IMR-90 (cell line): ENCODE measurements at regions not wholly inside any gene's neighbourhood (a gene's known extent, or its start where the extent isn't known, plus 50 kb on each side); places are given as distances from the start of the nearest gene placed in this dataset.

Experiments
- ATAC-seq: fragments of 200-7000 bp; cut with Tn5 transposase; 2 replicates; pipeline ENCODE4 v1.9.1; 2020; ENCODE audit warnings: low read depth, mild to moderate bottlenecking, moderate library complexity
- BruUV-seq: library from RNA; stranded (reverse); fragments of 400-500 nt; replicated peaks from 2 replicates; lab custom pipeline; 2021; lab: Mats Ljungman, UMichigan
- CTCF ChIA-PET: fragments of 300-600 bp; formaldehyde crosslinking; extraction: SDS; loops from one replicate; lab custom pipeline; 2021; ENCODE audit warnings: antibody characterized with exemption; lab: Yijun Ruan, JAX
- POLR2A ChIA-PET: fragments of 300-600 bp; sonication (Branson Sonifier 250); formaldehyde crosslinking; loops from one replicate; lab custom pipeline; 2022; ENCODE audit warnings: antibody characterized with exemption; ENCODE audit not compliant: unreplicated experiment; lab: Charles Lee
- DNase-seq: peaks from one replicate; pipeline ENCODE4 v3.0.0; 2013
- H2AFZ ChIP-seq: replicated peaks from 2 replicates; pipeline ENCODE3; 2013; ENCODE audit warnings: low read length, mild to moderate bottlenecking; ENCODE audit not compliant: poor library complexity
- H2AK5ac ChIP-seq: 2 replicates; pipeline ENCODE4 v1.6.1; 2013; ENCODE audit warnings: low read depth, low read length, inconsistent platforms
- H2AK9ac ChIP-seq: replicated peaks from 2 replicates; pipeline ENCODE3; 2013; ENCODE audit warnings: mild to moderate bottlenecking, low read depth, low read length, moderate library complexity; ENCODE audit not compliant: poor library complexity
- H2BK120ac ChIP-seq: 2 replicates; pipeline ENCODE4 v1.6.1; 2013; ENCODE audit warnings: low read depth, low read length, inconsistent platforms
- H2BK15ac ChIP-seq: 3 replicates; pipeline ENCODE4 v1.6.1; 2013; ENCODE audit warnings: low read depth, low read length, inconsistent platforms
- H2BK20ac ChIP-seq: 2 replicates; pipeline ENCODE4 v1.6.1; 2013; ENCODE audit warnings: low read depth, mild to moderate bottlenecking, inconsistent platforms, low read length, moderate library complexity
- H2BK5ac ChIP-seq: 2 replicates; pipeline ENCODE4 v1.6.1; 2013; ENCODE audit warnings: mild to moderate bottlenecking, low read depth, low read length, inconsistent platforms; ENCODE audit not compliant: poor library complexity, severe bottlenecking
- H3K14ac ChIP-seq: replicated peaks from 2 replicates; pipeline ENCODE4 v1.6.1; 2013; ENCODE audit warnings: low read depth, low read length, inconsistent platforms
- H3K18ac ChIP-seq: 2 replicates; pipeline ENCODE4 v1.6.1; 2013; ENCODE audit warnings: low read depth, low read length, control low read depth
- H3K23ac ChIP-seq: 2 replicates; pipeline ENCODE4 v1.6.1; 2013; ENCODE audit warnings: low read depth, low read length, inconsistent platforms
- H3K27ac ChIP-seq: 2 replicates; pipeline ENCODE4 v1.5.1; 2013; ENCODE audit warnings: mild to moderate bottlenecking, control low read depth, low read length; ENCODE audit not compliant: insufficient read depth
- H3K27me3 ChIP-seq: 2 replicates; pipeline ENCODE4 v1.6.1; 2013; ENCODE audit warnings: low read length; ENCODE audit not compliant: control insufficient read depth, insufficient read depth
- H3K36me3 ChIP-seq: 2 replicates; pipeline ENCODE4 v1.6.1; 2013; ENCODE audit warnings: low read length, mixed read lengths; ENCODE audit not compliant: control insufficient read depth, insufficient read depth
- H3K4ac ChIP-seq: 2 replicates; pipeline ENCODE4 v1.6.1; 2013; ENCODE audit warnings: low read depth, low read length, inconsistent platforms
- H3K4me1 ChIP-seq: 2 replicates; pipeline ENCODE4 v1.6.1; 2013; ENCODE audit warnings: low read length, mixed read lengths; ENCODE audit not compliant: control insufficient read depth, insufficient read depth
- H3K4me2 ChIP-seq: 2 replicates; pipeline ENCODE4 v1.6.1; 2013; ENCODE audit warnings: low read depth, mild to moderate bottlenecking, control low read depth, low read length, moderate library complexity
- H3K4me3 ChIP-seq: 2 replicates; pipeline ENCODE4 v1.5.1; 2013; ENCODE audit warnings: low read depth, mild to moderate bottlenecking, control low read depth, low read length, moderate library complexity; ENCODE audit not compliant: insufficient read depth
- H3K56ac ChIP-seq: 2 replicates; pipeline ENCODE4 v1.6.1; 2013; ENCODE audit warnings: low read length, inconsistent platforms; ENCODE audit not compliant: insufficient read depth; ENCODE audit errors: extremely low read depth
- H3K79me1 ChIP-seq, 2 experiments: 2 replicates each; pipeline ENCODE4 v1.6.1; 2013; ENCODE audit warnings: low read length in 2 of 2, inconsistent platforms in 1 of 2, low read depth in 1 of 2
- H3K9ac ChIP-seq: 2 replicates; pipeline ENCODE4 v1.6.1; 2013; ENCODE audit warnings: low read depth, low read length, control low read depth
- H3K9me1 ChIP-seq: 2 replicates; pipeline ENCODE4 v1.6.1; 2013; ENCODE audit warnings: low read length, inconsistent platforms; ENCODE audit not compliant: insufficient read depth
- H3K9me3 ChIP-seq: 2 replicates; pipeline ENCODE4 v1.6.1; 2013; ENCODE audit warnings: low read length; ENCODE audit not compliant: control insufficient read depth, insufficient read depth
- H4K20me1 ChIP-seq: 2 replicates; pipeline ENCODE4 v1.6.1; 2013; ENCODE audit warnings: low read length, inconsistent platforms; ENCODE audit not compliant: insufficient read depth
- H4K5ac ChIP-seq: 2 replicates; pipeline ENCODE4 v1.6.1; 2013; ENCODE audit warnings: mild to moderate bottlenecking, low read depth, low read length, control low read depth
- H4K8ac ChIP-seq, 2 experiments: 2 replicates each; pipeline ENCODE4 v1.6.1; 2013; ENCODE audit warnings: low read depth in 2 of 2, low read length in 2 of 2, control low read depth in 1 of 2, inconsistent platforms in 1 of 2
- H4K91ac ChIP-seq: 2 replicates; pipeline ENCODE4 v1.6.1; 2013; ENCODE audit warnings: low read depth, low read length, inconsistent platforms; ENCODE audit not compliant: insufficient read depth
- BHLHE40 ChIP-seq: fragments of 150-350 bp; IDR thresholded peaks from 2 replicates; pipeline ENCODE4 v1.6.1; 2016; ENCODE audit warnings: mild to moderate bottlenecking, low read depth, low read length
- CEBPB ChIP-seq: IDR thresholded peaks from 2 replicates; pipeline ENCODE4 v1.6.1; 2012; ENCODE audit warnings: low read depth, low read length, improper control_type of control experiment
- CHD1 ChIP-seq: IDR thresholded peaks from 2 replicates; pipeline ENCODE4 v1.6.1; 2012; ENCODE audit warnings: low read depth, low read length, improper control_type of control experiment
- ELK1 ChIP-seq: fragments of 150-350 bp; IDR thresholded peaks from 2 replicates; pipeline ENCODE4 v1.6.1; 2016; ENCODE audit warnings: low read depth, mild to moderate bottlenecking, low read length, moderate library complexity, borderline replicate concordance
- FOS ChIP-seq: fragments of 150-350 bp; IDR thresholded peaks from 2 replicates; pipeline ENCODE4 v1.6.1; 2016; ENCODE audit warnings: low read depth, low read length
- MAFK ChIP-seq: IDR thresholded peaks from 2 replicates; pipeline ENCODE4 v1.6.1; 2012; ENCODE audit warnings: low read depth, low read length, improper control_type of control experiment
- MAZ ChIP-seq: IDR thresholded peaks from 2 replicates; pipeline ENCODE4 v1.6.1; 2012; ENCODE audit warnings: low read depth, mild to moderate bottlenecking, low read length, improper control_type of control experiment, moderate library complexity, borderline replicate concordance
- MXI1 ChIP-seq: IDR thresholded peaks from 2 replicates; pipeline ENCODE4 v1.6.1; 2012; ENCODE audit warnings: low read depth, mild to moderate bottlenecking, low read length, moderate library complexity, borderline replicate concordance
- NFE2L2 ChIP-seq: fragments of 150-350 bp; IDR thresholded peaks from 2 replicates; pipeline ENCODE4 v1.6.1; 2016; ENCODE audit warnings: low read depth, mild to moderate bottlenecking, low read length
- POLR2A ChIP-seq: IDR thresholded peaks from 2 replicates; pipeline ENCODE4 v1.6.1; 2012; ENCODE audit warnings: mild to moderate bottlenecking, low read depth, low read length
- RAD21 ChIP-seq: IDR thresholded peaks from 2 replicates; pipeline ENCODE4 v1.6.1; 2012; ENCODE audit warnings: low read length, improper control_type of control experiment
- RCOR1 ChIP-seq: IDR thresholded peaks from 2 replicates; pipeline ENCODE4 v1.6.1; 2012; ENCODE audit warnings: mild to moderate bottlenecking, low read length, improper control_type of control experiment; ENCODE audit not compliant: insufficient replicate concordance
- RFX5 ChIP-seq: IDR thresholded peaks from 2 replicates; pipeline ENCODE4 v1.8.0; 2012; ENCODE audit warnings: low read depth, mild to moderate bottlenecking, low read length, moderate library complexity
- SMC3 ChIP-seq: fragments of 150-350 bp; IDR thresholded peaks from 2 replicates; pipeline ENCODE4 v1.6.1; 2016; ENCODE audit warnings: low read depth, mild to moderate bottlenecking, antibody characterized with exemption, low read length, moderate library complexity
- WGBS, 2 experiments: methylation state at CpG; one replicate each; pipeline versions ENCODE4 v1.1.5 to v1.1.7; 2013; ENCODE audit warnings: missing lambda C conversion rate in 2 of 2; ENCODE audit not compliant: insufficient read length in 1 of 2; ENCODE audit errors: extremely low coverage in 2 of 2; 5-methylcytosine and 5-hydroxymethylcytosine counted together
- dilution Hi-C: fragments of 300-500 bp; cut with HindIII; formaldehyde crosslinking; loops from one replicate; pipeline ENCODE4 v1.14.3; 2018; ENCODE audit warnings: low sequenced_read_pairs; ENCODE audit not compliant: unreplicated experiment
- in situ Hi-C: fragments of 300-500 bp; cut with MboI; formaldehyde crosslinking; loops from 3 replicates; pipeline ENCODE4 v1.14.3; 2019; ENCODE audit warnings: low sequenced_read_pairs, inconsistent platforms, mixed read lengths
- intact Hi-C: fragments of 100-400 bp; cut with micrococcal nuclease; formaldehyde crosslinking; loops from 2 replicates; pipeline ENCODE4 v1.10.0; 2022
- TF ChIP-seq, protein P1 (sequence below): conservative IDR thresholded peaks from 2 replicates; pipeline ENCODE4 v1.5.1; 2012; ENCODE audit warnings: mild to moderate bottlenecking, low read depth, low read length, improper control_type of control experiment
- TF ChIP-seq, protein P2 (sequence below): fragments of 150-350 bp; IDR thresholded peaks from 2 replicates; pipeline ENCODE4 v1.6.1; 2017; ENCODE audit warnings: mild to moderate bottlenecking, antibody characterized with exemption, low read length, low read depth

DNA sequence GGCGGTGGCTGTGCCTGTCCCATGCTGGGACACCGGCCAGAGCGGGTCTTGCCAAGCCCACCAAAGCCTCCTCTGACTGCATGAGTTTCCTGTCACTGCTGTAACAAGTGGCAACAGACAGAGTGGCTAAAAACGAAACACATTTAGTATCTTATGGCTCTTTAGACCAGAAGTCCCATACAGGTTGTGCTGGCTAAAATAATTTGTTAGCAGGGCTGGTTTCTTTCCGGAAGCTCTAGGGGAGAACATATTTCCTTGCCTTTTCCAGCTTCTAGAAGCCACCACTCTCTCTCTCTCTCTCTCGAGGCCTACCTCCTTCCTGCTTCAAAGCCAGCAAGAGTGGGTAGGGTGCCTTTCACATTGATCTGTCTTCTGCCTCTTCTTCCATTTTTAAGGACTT lies 171.6 kb upstream of the PLPP4 start:
- no TSS peak for BruUV-seq
- no peak overlapping the region for H3K18ac ChIP-seq
- CTCF ChIA-PET, result no interaction called here
- no peak overlapping the region for H4K8ac ChIP-seq
- H4K20me1 ChIP-seq, result no peaks in the 10 kb centered on the region
- no peak overlapping the region for H2BK15ac ChIP-seq
- no peak overlapping the region for H2BK20ac ChIP-seq
- H3K4me1 ChIP-seq, result no peaks in the 10 kb centered on the region
- H2AK9ac ChIP-seq, result no peak overlapping the region
- no peak overlapping the region for H3K4me2 ChIP-seq
- no peak overlapping the region for H3K4me3 ChIP-seq
- in situ Hi-C loops (no loop called here), dilution Hi-C loops (no loop called here), intact Hi-C loops (no loop called here)
- no peak overlapping the region for H2AK5ac ChIP-seq
- no peak overlapping the region for H2AFZ ChIP-seq
- H2BK120ac ChIP-seq, result no peak overlapping the region
- no CpG with 5 or more reads among the region's 6 CpGs for WGBS, 2 experiments
- no peak overlapping the region for H3K27ac ChIP-seq
- DNase-seq (no peak), ATAC-seq (no peak)
- H3K27me3 ChIP-seq, result no peaks in the 10 kb centered on the region
- no peaks in the 10 kb centered on the region for H3K79me1 ChIP-seq
- H3K4ac ChIP-seq, result no peak overlapping the region
- H3K9me3 ChIP-seq, result peaks cover 23% of the 10 kb centered on the region; the same call in 1 of the 2 replicates
- no peak overlapping the region for H2BK5ac ChIP-seq
- POLR2A ChIA-PET, result no interaction called here
- no peak overlapping the region for H4K91ac ChIP-seq
- no peaks in the 10 kb centered on the region for H3K36me3 ChIP-seq
- no peak overlapping the region for H3K14ac ChIP-seq
- H3K9ac ChIP-seq, result no peak overlapping the region
- no peaks in the 10 kb centered on the region for H3K9me1 ChIP-seq
- no peak overlapping the region for H3K56ac ChIP-seq
- H4K5ac ChIP-seq, result no peak overlapping the region
- TF ChIP-seq RCOR1 (no peak), MAFK (no peak), RFX5 (no peak), ELK1 (no peak), FOS (no peak), RAD21 (no peak), BHLHE40 (no peak), CHD1 (no peak), NFE2L2 (no peak), MAZ (no peak), SMC3 (no peak), POLR2A (no peak), CEBPB (no peak), MXI1 (no peak)
- TF ChIP-seq, protein P1, sequence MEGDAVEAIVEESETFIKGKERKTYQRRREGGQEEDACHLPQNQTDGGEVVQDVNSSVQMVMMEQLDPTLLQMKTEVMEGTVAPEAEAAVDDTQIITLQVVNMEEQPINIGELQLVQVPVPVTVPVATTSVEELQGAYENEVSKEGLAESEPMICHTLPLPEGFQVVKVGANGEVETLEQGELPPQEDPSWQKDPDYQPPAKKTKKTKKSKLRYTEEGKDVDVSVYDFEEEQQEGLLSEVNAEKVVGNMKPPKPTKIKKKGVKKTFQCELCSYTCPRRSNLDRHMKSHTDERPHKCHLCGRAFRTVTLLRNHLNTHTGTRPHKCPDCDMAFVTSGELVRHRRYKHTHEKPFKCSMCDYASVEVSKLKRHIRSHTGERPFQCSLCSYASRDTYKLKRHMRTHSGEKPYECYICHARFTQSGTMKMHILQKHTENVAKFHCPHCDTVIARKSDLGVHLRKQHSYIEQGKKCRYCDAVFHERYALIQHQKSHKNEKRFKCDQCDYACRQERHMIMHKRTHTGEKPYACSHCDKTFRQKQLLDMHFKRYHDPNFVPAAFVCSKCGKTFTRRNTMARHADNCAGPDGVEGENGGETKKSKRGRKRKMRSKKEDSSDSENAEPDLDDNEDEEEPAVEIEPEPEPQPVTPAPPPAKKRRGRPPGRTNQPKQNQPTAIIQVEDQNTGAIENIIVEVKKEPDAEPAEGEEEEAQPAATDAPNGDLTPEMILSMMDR, result no peak
- TF ChIP-seq, protein P2, sequence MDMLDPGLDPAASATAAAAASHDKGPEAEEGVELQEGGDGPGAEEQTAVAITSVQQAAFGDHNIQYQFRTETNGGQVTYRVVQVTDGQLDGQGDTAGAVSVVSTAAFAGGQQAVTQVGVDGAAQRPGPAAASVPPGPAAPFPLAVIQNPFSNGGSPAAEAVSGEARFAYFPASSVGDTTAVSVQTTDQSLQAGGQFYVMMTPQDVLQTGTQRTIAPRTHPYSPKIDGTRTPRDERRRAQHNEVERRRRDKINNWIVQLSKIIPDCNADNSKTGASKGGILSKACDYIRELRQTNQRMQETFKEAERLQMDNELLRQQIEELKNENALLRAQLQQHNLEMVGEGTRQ, result no peak
- no peak overlapping the region for H3K23ac ChIP-seq
